GDM1 (cell line): ENCODE measurements at regions not wholly inside any gene's neighbourhood (a gene's known extent, or its start where the extent isn't known, plus 50 kb on each side); places are given as distances from the start of the nearest gene placed in this dataset.
A peak's percentile ranks its signal among the peaks of the same experiment; 100 is the strongest.
"Not testable (repeated sequence)": the region's sequence is repeated elsewhere in the genome, so short reads cannot be mapped to it uniquely, and the experiment has no call there.

ENCODE experiments used
- DNase-seq: peaks from one replicate; lab custom pipeline; 2025; lab: John Stamatoyannopoulos, UW

DNA sequence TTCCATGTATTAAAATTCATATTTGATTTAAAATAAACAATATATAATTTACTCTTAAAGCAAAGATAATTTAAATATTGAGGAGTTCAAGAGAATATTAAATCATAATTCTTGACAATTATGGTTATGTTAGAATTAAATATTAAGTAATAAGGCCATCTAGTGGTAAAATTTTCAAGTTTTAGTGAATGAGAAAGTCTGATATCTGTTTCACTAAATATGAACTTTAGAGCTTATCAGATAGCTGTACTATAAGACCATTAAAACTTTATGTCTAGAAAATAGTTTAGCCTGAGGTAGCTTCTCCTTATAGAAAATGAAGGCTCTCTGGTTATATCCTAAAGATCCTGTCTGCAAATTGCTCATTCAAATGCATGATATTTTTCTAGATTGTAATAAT lies 152.1 kb upstream of the PRSS12 start:
- DNase-seq: not testable (repeated sequence)

- not testable (repeated sequence) for DNase-seq
Observed at GRCh38 chr4:118505491-118505890, 152.7 kb upstream of the PRSS12 start.

- not testable (repeated sequence) for DNase-seq
Observed at GRCh38 chr4:118512870-118513269, 160.1 kb upstream of the PRSS12 start.

DNA sequence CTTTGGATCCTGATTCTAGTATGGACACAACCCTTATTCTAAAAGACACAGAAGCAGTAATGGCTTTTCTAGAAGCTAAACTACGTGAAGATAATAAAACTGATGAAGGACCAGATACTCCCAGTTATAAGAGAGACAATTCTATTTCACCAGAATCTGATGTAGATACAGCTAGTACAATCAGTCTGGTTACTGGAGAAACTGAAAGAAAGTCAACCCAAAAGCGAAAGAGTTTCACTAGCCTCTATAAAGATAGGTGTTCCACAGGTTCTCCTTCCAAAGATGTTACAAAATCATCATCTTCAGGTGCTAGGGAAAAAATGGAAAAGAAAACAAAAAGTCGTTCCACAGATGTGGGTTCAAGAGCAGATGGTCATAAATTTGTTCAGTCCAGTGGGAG lies 161.5 kb upstream of the PRSS12 start:
- not testable (repeated sequence) for DNase-seq

GRCh38 chr4:118516107-118516506 lies 163.3 kb upstream of the PRSS12 start:
- DNase-seq: not testable (repeated sequence)

GRCh38 chr4:118530107-118530506 lies 155.1 kb upstream of the METTL14 start:
- DNase-seq: not testable (repeated sequence)

DNA sequence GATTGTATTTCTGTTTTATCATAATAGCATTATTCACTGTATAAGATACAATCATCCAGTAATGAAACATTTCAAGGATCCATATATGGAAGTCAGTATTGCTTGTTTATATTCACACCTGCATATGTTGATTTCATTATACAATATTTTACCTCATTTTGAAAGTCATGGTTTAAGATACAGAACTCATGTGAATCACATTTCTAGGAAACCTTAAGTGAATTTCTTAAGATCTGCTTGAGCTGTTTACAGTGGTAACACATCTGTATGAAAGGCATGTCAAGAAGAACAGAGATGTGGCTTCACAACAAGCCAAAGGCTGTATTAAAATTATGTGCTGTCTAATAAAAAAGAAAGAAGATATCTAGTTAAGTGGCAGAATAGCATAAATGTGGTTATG lies 153.2 kb upstream of the METTL14 start:
- not testable (repeated sequence) for DNase-seq

- not testable (repeated sequence) for DNase-seq
Observed at GRCh38 chr4:118535788-118536187, 149.4 kb upstream of the METTL14 start.

- not testable (repeated sequence) for DNase-seq
Observed at GRCh38 chr4:118539412-118540077, 145.6 kb upstream of the METTL14 start.

GRCh38 chr4:118556576-118556975 lies 128.6 kb upstream of the METTL14 start:
- DNase-seq: not testable (repeated sequence)

DNA sequence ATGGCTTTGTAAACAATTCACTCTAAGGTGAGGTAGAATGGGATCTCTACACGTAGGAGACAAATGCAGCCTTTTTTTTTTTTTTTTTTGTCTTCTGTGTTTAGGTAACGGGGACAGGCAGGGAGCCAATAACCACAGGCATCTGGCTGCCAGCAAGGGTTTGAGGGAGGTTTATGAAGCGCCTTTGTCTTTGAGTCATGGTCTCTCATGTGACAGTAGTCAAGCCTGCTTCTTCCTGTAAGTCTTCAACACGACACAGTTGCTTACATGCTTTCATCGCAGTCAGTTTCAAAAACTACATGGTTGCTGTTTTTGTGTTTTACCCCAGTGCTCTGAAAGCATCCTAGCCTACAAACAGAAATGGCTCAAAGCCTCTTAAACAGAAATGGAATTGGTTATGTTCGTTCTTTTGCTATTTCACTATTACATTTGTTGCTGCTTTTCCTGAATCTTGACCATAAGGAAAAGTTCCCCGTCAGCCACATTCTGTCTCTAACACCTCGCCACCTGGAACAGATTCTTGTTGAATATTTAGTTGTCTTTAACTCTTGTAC lies 127.8 kb upstream of the METTL14 start:
- DNase-seq: no peak

- not testable (repeated sequence) for DNase-seq
Observed at GRCh38 chr4:118558188-118558587, 127.0 kb upstream of the METTL14 start.

DNA sequence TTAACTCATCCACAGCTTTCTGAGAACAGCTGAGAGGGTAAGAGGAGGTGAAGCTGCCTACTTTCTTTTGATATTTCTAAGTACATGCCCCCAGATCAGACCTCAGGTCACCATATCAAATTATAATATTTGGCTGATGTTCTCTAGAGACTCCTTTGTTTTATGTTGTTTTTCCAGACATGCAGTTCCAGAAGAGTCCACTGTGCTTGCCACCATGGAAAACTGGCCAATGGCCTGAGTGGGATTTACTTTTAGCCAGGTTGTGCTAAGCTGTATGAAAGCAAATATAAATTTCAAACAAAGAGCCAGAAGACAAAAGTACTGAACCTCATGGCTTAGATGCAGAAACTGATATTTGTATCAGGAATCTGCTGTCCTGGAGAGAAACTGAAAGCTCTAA lies 123.6 kb upstream of the METTL14 start:
- DNase-seq: not testable (repeated sequence)

DNA sequence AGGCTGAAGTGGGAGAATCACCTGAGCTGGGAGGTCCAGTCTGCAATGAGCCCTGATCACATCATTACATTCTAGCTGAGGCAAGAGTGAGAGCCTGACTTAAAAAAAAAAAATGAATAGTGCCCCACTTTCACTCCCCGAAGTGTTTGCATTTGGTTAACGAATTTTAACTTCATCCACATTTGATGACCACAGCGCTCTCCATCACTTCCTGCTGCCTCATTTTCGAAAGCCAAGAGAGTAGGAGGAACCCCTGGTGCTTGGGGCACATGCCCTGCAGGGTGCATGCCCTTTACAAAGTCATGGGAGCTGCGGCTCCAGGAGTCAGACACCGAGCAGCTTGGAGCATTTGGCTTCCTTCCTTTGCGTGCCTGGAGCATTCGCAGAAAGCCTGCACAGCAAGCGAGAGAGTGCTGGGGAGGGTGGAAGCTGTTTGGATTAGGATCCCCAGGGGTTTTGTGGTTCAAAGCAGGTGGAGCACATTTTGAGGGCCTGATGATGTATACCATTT lies 119.1 kb upstream of the METTL14 start:
- DNase-seq: peak; percentile 15

DNA sequence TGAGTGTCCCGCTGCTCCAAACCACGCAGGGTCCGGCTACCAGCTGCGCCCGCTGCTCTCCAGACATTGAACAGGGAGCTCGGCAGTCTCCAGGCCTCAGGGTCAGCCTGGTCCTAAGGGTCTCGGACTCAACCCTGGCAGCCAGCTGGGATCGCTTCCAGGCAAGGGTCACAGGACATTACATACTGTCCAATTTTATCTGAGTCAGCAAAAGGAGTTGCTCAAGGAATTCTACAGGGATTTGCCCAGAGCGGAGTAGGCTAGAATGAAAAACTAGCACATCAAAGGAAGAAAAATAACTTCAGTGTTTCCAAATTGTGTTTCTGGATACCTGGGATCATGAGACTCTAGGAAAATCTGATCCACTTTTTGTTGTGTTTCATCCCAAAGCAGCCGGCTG lies 112.2 kb upstream of the METTL14 start:
- DNase-seq: not testable (repeated sequence)

GRCh38 chr4:118574251-118574913 lies 110.8 kb upstream of the METTL14 start:
- not testable (repeated sequence) for DNase-seq

- not testable (repeated sequence) for DNase-seq
Observed at GRCh38 chr4:118575057-118575456, 110.1 kb upstream of the METTL14 start.

DNA sequence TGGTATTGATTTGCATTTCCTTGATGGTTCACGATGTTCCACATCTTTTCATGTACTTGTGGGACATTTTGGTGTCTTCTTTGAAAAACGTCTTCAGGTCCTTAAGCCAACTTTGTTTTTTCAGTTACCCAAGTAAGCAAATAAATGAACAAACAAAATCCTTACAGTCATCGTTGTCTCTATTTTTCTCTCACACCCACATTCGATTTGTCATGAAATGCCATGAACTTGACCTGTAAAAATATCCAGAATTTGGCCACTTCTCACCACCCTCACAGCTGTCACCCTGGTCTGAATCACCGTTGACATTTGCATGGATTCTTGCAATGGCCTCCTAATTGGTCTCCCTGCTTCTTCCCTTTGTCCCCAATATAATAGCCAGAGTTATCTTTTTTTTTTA lies 109.5 kb upstream of the METTL14 start:
- DNase-seq: not testable (repeated sequence)

DNA sequence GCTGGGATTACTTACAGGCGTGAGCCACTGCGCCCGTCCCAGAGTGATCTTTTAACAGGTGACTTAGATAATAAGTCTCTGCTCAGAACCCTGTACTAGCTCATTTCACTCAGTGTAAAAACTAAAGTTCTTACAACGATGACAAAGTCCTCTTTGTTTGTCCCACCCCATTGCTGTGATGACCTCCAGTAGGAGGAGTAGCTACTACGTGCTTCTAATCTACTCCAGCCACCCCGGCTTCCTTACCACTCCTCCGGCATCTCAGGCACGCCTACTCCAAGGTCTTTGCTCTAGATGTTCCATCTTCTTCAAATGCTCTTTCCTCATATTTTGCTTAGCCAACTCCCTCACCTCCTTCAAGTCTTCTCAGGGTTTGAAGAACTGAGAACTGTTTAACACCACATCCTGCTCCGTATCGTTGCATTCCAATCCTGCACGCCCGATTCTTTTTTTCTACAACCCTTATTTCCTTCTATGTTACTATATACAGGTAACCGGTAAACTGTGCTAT lies 108.4 kb upstream of the METTL14 start:
- not testable (repeated sequence) for DNase-seq

DNA sequence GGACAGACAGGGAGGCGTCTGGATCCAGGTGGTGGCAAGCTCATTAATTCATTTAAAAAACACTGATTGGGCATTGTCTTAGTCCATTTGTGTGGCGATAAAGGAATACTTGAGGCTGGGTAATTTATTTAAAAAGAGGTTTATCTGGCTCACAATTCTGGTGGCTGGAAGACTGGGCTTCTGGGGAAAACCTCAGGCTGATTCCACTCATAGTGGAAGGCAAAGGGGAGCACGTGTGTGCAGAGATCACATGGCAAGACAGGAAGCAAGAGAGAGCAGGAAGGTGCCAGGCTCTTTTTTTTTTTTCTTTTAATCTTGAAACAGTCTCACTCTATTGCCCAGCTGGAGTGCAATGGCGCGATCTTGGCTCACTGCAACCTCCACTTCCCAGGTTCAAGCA lies 100.2 kb upstream of the METTL14 start:
- no peak for DNase-seq

- DNase-seq: no peak
Observed at GRCh38 chr4:118586357-118586790, 98.8 kb upstream of the METTL14 start.

- no peak for DNase-seq
Observed at GRCh38 chr4:118587116-118587831, 97.9 kb upstream of the METTL14 start.
